ENCODE measurements at regions not wholly inside any gene's neighbourhood (a gene's known extent, or its start where the extent isn't known, plus 50 kb on each side); places are given as distances from the start of the nearest gene placed in this dataset.

GRCh38 chr9:33742051-33742450 lies 53.3 kb upstream of the PRSS3 start:
- TF ChIP-seq CTCF (IDR thresholded peaks at IDR 0.05; ENCODE audit: extremely low read depth in 1 of 2, insufficient read depth in 1 of 2, low read depth in 1 of 2, low read length in 2 of 2) (no peak), POLR2AphosphoS5 (IDR thresholded peaks at IDR 0.05; ENCODE audit: insufficient read depth, low read depth, low read length) (no peak), EZH2 (IDR thresholded peaks at IDR 0.05; ENCODE audit: borderline replicate concordance, low read depth, low read length, severe bottlenecking) (no peak), POLR2A (IDR thresholded peaks at IDR 0.05; ENCODE audit: low read depth, low read length) (no peak), MYC (IDR thresholded peaks at IDR 0.05; ENCODE audit: low read depth, low read length) (no peak), GATA2 (IDR thresholded peaks at IDR 0.05; ENCODE audit: insufficient read depth, insufficient read length, low read depth, low read length) (no peak), JUN (IDR thresholded peaks at IDR 0.05; ENCODE audit: borderline replicate concordance, insufficient read depth, insufficient read length, low read depth) (no peak), FOS (IDR thresholded peaks at IDR 0.05; ENCODE audit: borderline replicate concordance, insufficient read depth, low read length) (no peak)
- TF ChIP-seq, protein P1, sequence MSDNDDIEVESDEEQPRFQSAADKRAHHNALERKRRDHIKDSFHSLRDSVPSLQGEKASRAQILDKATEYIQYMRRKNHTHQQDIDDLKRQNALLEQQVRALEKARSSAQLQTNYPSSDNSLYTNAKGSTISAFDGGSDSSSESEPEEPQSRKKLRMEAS (IDR thresholded peaks at IDR 0.05; ENCODE audit: insufficient read depth, insufficient read length): no peak

All from endothelial cell of umbilical vein (primary cell).